Progenitor cell of endocrine pancreas (in vitro differentiated cells): ENCODE measurements at regions not wholly inside any gene's neighbourhood (a gene's known extent, or its start where the extent isn't known, plus 50 kb on each side); places are given as distances from the start of the nearest gene placed in this dataset.

Source experiments
- DNase-seq: peaks from one replicate; pipeline ENCODE4 v3.0.0; 2021; ENCODE audit warnings: low spot score; ENCODE audit not compliant: unreplicated experiment
- H3K27ac Mint-ChIP-seq: 2 replicates; pipeline ENCODE4 v1.8.0; 2021; ENCODE audit warnings: mild to moderate bottlenecking, moderate library complexity, mixed read lengths
- H3K27me3 Mint-ChIP-seq: 2 replicates; pipeline ENCODE4 v1.8.0; 2021; ENCODE audit warnings: mixed read lengths
- H3K36me3 Mint-ChIP-seq: 2 replicates; pipeline ENCODE4 v1.8.0; 2022; ENCODE audit warnings: mixed read lengths; ENCODE audit not compliant: insufficient read depth
- H3K4me1 Mint-ChIP-seq: 2 replicates; pipeline ENCODE4 v1.8.0; 2021; ENCODE audit warnings: low read depth, mixed read lengths
- H3K4me3 Mint-ChIP-seq: 2 replicates; pipeline ENCODE4 v1.8.0; 2021; ENCODE audit warnings: low read depth, mild to moderate bottlenecking, moderate library complexity, mixed read lengths
- H3K9me3 Mint-ChIP-seq: 2 replicates; pipeline ENCODE4 v1.8.0; 2021; ENCODE audit warnings: low read depth, mixed read lengths
- CTCF ChIP-seq: fragments of 200-600 bp; sonication (generic); IDR thresholded peaks from one replicate; pipeline ENCODE4 v1.5.0; 2021; ENCODE audit warnings: antibody characterized with exemption, mild to moderate bottlenecking; ENCODE audit not compliant: unreplicated experiment

- no peak overlapping the region for H3K4me3 Mint-ChIP-seq
- H3K27me3 Mint-ChIP-seq: no peaks in the 10 kb centered on the region
- no peak overlapping the region for H3K27ac Mint-ChIP-seq
- no peak for TF ChIP-seq CTCF
- H3K4me1 Mint-ChIP-seq: peaks cover 7% of the 10 kb centered on the region
- DNase-seq: no peak
- H3K9me3 Mint-ChIP-seq: peaks cover 10% of the 10 kb centered on the region
- H3K36me3 Mint-ChIP-seq: no peaks in the 10 kb centered on the region
Measured at GRCh38 chr5:136439367-136439766, 74.0 kb upstream of the TRPC7 start.

- no peak for TF ChIP-seq CTCF
- H3K4me3 Mint-ChIP-seq: no peak overlapping the region
- peaks cover 3% of the 10 kb centered on the region for H3K9me3 Mint-ChIP-seq
- H3K27me3 Mint-ChIP-seq: no peaks in the 10 kb centered on the region
- H3K27ac Mint-ChIP-seq: no peak overlapping the region
- H3K4me1 Mint-ChIP-seq: peaks cover 7% of the 10 kb centered on the region
- no peak for DNase-seq
- H3K36me3 Mint-ChIP-seq: no peaks in the 10 kb centered on the region
Measured at GRCh38 chr5:136435946-136436543, 70.7 kb upstream of the TRPC7 start.

- TF ChIP-seq CTCF: no peak
- Mint-ChIP-seq H3K4me1 (peaks cover 7% of the 10 kb centered on the region), H3K36me3 (no peaks in the 10 kb centered on the region), H3K4me3 (no peak overlapping the region), H3K27ac (peak overlapping the region; percentile 17), H3K9me3 (peaks cover 3% of the 10 kb centered on the region), H3K27me3 (no peaks in the 10 kb centered on the region)
- no peak for DNase-seq
Measured at GRCh38 chr5:136434795-136435194, 69.5 kb upstream of the TRPC7 start.

- no peak for TF ChIP-seq CTCF
- H3K27me3 Mint-ChIP-seq: no peaks in the 10 kb centered on the region
- no peaks in the 10 kb centered on the region for H3K36me3 Mint-ChIP-seq
- H3K9me3 Mint-ChIP-seq: no peaks in the 10 kb centered on the region
- DNase-seq: no peak
- H3K4me1 Mint-ChIP-seq: peaks cover 7% of the 10 kb centered on the region
- no peak overlapping the region for H3K27ac Mint-ChIP-seq
- H3K4me3 Mint-ChIP-seq: no peak overlapping the region
Measured at GRCh38 chr5:136432705-136433104, 67.4 kb upstream of the TRPC7 start.

GRCh38 chr5:136430081-136430480 lies 64.7 kb upstream of the TRPC7 start:
- no peak for TF ChIP-seq CTCF
- Mint-ChIP-seq H3K27me3 (peaks cover 9% of the 10 kb centered on the region), H3K27ac (no peak overlapping the region), H3K4me1 (peaks cover 2% of the 10 kb centered on the region), H3K9me3 (no peaks in the 10 kb centered on the region), H3K4me3 (no peak overlapping the region), H3K36me3 (no peaks in the 10 kb centered on the region)
- DNase-seq: no peak
